ENCODE measurements at regions not wholly inside any gene's neighbourhood (a gene's known extent, or its start where the extent isn't known, plus 50 kb on each side); places are given as distances from the start of the nearest gene placed in this dataset.
"Not testable (repeated sequence)": the region's sequence is repeated elsewhere in the genome, so short reads cannot be mapped to it uniquely, and the experiment has no call there.

DNA sequence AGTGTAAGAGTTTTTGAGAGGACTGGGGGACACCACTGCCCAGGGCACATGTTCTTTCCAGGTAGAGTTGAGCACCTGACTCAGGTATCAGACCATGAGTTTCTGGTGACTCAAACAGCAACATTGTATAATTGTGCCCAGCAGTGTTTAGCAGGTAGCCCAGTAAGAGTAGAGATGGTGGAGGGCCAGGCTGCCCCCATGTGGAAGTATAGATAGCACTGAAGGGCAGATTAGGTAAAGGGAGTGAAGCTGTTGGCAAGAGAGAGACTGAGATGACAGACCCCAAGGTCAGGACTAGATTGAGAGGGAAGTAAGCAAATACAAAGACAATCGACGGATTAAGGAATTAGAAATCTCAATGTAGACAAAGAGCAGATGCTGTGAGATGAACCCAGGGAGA is 74.6 kb downstream of the TRIM42 start:
- no peak for DNase-seq (ENCODE audit: low read depth)

DNA sequence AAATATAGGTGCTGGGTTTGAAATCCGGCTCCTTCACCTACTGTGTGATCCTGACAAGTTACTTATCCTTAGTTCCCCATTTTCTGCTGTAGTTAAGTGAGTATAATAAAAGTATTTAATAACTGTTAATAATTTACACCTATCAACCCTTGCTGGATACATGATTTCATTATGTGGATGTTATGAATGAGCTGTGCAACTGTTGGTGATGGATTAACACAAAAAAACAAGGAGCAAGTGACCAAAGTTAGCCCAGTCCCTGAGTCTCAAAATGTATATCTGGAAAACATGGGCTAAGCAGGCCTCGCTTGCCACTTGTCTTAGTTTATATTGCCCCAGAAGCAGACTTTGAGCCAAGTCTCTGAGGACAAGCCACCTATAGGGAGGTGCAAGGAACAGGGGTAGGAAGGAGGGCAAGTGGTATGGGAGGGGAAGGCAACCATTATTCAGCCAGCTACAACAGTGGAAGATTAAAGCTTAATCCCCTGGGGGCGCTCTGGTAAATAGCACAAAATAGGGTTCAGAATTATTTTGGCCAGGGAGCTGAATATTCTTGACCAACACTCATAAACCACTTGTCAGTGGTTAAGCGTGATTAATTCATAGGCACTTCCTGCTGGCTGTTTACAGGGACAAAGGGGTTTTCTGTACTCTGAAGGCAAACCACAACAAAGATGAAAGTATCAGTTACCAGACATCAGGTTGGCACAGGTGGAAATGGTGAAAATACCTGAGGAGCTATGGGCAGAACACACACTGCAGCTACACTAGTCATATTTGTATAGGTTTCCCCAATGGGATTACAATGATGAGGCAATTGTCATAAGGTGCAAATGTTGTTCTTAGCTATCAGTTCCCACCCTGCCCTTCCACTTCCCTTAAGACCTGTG is 76.2 kb downstream of the TRIM42 start:
- DNase-seq (ENCODE audit: low read depth), result no peak

DNA sequence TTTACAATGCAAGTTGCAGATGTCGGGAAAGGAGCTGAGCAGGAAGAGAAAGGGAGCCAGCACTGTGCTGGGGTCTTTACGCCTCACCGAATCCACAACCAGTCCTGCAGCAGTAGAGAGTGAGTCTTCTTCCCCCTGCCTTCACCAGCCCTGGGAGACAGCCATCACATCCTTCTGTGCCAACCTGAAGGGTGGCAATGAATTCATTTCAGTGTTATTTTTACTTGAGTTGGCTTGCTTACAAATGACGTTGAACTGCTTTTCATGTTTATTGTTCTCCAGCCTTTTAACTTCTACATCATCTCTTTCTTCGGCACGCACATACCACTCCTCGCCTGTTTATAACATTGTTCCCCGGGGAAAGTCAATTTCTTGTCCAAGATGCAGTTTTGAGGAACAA is 77.1 kb downstream of the TRIM42 start:
- DNase-seq (ENCODE audit: low read depth), result no peak

DNA sequence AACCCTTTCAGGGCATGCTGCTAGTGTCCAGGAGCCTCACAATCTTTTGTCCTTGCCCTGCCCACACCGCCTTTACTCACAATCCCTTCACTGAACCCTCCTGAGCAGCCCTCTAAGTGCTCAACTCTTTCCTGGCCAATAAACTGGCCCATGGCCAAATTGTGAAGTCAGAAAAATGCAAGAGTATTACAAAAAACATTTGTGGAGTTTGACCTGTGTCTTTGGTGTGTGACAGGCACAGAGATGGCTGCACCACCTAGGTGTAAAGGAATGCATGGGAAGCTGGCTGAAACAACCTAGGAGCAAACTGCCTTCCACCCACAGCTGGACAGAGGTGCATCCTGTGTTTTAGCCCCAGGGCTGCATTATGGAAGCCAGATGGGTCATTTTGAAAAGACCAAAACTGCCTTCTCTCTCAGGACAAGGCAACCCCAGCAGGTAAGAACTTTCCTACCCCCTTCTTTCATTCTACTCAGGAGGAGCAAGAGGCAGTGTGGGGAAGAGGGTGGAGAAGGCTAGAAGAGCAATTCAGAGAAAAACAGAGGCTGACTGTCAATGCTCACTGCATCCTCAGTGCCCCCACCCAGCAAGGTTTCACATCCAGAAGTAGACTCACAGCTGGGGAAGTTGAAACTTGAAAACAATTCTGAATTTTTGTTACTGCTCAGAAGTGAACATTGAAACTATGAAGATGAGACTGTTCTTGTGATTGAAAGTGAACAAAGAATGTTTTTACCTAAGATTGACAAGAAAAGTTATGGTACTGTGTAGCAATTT is 78.6 kb downstream of the TRIM42 start:
- no peak for DNase-seq (ENCODE audit: low read depth)

DNA sequence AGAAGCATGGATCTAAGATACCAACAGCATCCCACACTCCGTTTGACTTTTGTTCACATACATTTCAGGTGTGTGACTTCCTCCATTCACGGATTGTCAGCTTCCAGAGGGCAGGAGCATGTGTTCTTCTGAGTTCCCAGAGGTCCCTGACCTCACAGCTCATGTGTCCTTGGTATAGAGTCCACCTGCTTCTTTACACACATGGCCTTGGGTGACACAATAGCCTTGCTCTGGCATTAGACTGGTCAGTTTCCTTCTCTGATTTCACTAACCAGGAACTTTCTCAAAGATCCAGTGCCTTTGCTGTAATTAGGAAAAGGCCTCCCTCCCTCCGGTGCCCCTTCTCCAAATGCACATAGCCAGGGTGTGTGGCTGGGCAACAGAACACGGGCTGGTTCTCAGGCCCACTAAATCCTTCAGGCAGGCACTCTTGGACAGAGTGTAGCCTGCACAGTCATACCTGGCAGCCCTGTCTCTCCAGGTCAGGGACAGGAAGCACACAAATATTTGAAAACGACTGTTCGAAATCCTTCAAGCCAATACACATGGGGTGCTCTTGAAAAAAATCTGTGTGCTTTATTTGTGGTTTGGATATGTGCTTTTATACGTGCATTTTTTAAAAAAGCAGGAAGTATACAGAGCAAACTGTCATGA is 81.1 kb downstream of the TRIM42 start:
- no peak for DNase-seq (ENCODE audit: low read depth)

DNA sequence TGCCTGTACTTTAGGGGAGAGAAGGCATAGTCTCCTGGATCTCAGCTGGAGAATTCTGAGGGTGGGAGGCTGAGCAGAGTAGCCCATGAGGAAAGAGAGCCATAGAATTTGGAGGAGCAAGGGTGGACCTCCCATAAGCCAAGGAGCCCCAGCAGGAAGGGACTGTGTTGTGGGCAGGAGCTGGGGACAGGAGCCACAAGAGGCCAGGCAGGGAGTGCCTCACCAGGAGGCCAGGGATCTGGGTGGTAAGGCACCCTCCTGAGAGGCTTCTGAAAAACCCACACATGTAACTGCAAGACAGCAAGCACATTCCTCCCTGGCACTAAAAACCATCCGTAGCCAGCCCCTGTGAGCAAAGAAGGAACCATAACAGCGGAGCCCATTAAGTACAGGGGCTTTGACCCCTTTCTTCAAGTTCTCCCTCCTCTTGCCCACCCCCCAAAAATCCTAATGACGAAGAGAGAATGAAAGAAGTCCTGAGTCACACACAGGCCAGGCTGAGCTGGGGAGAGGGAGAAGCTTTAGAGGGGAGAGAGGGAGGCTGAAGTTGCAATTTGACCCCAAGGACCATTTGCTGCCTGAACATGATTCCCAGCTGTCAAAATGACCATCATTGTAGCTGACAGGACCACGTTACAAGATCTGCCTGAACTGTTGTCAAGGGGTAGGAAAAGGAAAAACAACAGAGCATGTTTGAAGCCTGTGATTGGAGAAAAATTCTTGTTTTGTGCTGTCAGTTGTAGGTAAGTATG is 82.6 kb downstream of the TRIM42 start:
- no peak for DNase-seq (ENCODE audit: low read depth)

DNA sequence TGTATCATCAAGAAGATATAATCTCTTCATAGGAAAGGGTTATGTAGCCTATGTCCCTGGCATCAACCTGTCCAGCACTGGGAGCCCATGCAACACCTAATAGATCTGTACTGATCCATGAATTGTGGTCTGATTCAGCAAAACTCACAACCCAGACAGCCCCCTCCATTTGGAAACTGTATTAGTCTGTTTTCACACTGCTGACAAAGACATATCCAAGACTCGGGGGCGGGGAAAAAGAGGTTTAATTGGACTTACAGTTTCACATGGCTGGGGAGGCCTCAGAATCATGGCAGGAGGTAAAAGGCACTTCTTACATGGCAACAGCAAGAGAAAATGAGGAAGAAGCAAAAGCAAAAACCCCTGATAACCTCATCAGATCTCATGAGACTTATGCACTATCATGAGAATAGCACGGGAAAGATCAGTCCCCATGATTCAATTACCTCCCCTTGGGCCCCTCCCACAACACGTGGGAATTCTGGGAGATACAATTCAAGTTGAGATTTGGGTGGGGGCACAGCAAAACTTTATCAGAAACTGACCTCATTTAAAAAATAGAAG is 83.3 kb downstream of the TRIM42 start:
- no peak for DNase-seq (ENCODE audit: low read depth)

DNA sequence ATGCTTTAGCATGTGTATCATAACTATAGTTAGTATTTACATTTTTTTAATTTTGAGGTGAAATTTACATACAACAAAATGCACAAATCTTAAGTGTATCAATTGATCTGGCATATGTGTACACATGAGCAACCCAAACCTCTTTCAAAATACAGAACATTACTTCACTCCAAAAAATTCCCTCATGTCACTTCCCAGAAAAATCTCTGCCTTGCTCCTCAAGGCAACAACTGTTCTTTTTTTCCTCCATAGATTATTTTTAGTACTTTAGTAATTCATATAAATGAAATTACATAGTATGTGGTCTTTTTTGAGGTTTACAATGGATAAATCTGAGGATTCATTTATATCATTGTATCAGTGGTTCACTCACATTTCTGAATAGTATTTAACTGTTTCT is 84.9 kb downstream of the TRIM42 start:
- DNase-seq (ENCODE audit: low read depth), result no peak

DNA sequence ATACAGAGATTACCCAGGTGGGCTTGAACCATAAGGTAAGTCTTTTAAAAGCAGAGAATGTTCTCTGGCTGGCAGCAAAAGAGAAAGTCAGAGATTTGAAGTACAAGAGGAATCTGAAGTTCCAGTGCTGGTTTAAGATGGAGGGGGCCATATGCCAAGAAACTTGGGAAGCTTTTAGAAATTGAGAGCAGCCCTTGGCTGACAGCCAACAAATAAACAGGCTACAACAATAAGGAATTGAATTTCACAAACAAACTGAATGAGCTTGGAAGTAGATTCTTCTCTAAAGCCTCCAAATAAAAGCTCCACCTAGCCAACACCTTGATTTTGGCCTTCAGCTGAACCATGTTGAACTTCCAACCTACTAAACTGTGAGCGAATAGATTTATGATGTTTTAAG is 85.7 kb downstream of the TRIM42 start:
- DNase-seq (ENCODE audit: low read depth), result no peak

DNA sequence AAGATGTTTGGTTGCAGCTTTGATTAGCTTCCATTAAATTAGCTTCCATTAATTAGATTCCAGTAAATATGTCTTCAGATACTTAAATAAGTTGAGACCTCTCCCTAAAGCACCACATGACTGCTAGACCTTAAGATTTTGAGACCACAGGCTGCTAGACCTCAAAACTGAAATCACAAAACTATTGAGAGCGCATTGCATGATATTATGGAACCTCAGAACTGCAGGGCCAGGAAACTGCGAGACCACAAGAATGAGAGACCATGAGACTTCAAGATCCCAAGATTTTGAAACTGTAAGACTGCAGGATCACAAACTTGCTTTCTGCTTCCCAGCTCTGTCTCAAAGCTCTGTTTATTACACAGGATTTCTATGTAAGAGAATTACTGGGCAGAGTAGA is 87.4 kb downstream of the TRIM42 start:
- DNase-seq (ENCODE audit: low read depth), result no peak

DNA sequence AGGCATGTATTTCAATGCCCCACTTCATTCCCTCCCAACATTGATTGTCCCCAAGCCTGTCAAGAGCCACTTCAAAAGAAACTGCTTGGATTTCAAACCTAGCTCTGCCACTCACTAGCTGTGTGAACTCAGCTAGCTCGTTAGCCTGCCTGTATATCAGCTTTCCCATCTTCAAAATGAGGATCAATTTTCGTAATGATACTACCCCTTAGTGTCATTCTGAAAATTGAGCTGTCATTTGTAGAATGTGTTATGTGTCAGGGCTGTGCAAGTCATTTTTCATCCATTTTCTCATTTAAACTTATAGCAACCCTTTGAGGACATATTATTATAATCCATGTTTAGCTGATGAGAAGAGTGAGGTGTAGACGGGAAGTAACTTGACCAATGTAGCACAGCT is 88.6 kb downstream of the TRIM42 start:
- DNase-seq (ENCODE audit: low read depth), result no peak

DNA sequence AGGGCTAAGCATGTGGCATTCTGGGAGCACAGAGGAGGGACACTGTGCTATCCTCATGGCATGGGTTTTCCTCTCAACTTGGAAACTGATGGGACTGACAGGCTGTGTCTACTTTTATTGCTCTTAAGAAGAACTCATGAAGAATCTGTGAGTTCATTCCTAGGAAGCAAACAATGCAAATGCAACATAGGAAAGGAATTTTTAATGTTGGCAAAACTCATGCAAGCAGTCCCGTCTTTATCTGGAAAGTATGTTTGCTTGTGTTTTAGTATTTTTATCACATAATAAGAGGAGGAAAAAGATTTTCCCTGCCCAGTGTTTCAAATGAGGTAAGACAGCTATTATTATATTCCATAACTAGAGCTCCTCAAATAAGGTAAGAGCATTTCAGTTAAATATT is 89.7 kb downstream of the TRIM42 start:
- DNase-seq (ENCODE audit: low read depth), result no peak

DNA sequence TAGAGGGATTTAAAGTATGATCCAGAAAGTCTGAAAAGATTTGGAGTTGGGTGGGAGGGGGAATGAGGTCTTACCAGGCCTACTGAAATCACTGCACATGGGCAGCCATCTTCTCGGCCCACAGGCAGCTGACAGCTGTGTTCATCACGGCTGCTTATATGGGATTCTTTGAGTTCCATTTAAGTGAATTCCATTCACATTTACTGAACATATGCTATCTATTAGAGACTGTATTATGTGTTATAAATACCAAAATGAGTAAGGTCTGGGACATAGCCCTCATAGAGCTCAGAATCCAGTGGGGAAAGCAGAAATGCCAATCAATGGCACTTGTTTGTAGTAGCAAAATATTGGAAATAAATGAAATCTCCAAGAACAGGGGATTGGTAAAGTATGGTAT is 91.1 kb downstream of the TRIM42 start:
- DNase-seq (ENCODE audit: low read depth), result no peak

DNA sequence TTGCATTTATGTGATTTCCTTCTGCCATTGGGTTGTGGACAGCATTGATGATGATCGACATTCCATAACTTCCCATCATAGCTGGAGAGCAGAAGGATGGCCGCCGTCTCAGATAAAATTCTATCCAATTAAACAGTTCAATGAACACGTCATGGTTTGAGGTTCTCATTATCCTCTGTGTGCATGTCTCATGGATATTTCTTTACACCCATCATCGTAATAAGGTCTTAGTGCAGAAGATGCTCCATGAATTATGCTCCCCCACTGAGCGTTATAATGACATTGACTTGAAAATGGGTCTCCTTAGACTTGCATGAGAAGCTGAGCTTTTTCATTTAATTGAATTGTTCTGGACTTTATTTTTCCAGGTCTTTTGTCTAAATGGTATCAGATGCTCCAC is 92.1 kb downstream of the TRIM42 start:
- no peak for DNase-seq (ENCODE audit: low read depth)

DNA sequence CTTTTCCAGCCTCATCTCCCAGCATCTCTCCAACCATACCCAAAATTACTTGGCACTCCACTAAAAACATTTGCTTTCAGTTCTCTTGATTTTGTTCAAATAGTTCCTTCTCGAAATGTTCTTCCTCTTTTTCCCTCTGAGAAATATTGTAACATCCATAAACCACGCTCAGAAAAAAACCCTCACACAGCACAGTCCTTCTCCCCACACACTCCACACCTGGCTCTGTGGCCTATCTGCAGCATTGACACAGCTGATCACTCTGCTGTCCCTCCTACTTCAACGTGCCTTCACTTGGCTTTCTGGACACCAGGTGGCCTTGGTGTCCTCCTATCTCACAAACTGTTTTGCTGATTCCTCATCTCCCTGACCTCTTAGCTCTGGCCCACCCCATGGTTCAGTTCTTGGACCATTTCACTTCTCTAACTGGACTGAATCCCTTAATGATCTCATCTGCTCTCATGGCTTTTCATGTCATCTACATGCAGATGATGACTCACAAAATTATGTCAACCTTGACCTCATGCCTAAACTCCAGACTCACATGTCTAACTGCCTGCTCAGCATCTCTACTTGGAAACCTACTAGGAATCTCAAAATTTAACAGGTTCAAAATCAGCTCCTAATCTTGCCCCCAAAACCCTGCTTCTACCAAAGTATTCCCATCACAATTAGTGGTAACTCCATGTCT is 93.3 kb downstream of the TRIM42 start:
- no peak for DNase-seq (ENCODE audit: low read depth)

DNA sequence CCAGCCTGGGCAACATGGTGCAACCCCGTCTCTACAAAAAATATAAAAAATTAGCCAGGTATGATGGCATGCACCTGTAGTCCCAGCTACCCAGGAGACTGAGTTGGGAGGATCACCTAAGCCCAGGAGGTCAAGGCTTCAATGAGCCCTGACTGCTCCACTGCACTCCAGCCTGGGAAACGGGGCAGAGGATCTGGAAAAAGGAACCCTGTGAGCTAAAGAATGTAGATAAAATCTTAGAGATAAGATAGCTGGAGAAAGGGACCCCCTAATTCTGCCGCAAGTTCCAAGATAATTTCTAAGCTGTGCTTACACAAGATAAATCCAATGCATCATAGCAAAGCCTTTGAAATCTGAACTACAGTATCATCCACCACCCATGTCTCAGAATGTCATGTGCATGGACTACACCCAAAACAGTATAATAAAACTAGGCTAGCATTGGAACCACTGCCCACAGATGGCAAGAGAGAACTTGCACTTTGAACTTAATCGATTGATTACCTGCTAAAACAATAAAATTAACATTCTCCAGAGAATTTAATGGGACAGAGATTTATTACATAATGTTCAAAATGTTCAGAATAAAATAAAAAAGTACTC is 99.9 kb downstream of the TRIM42 start:
- DNase-seq (ENCODE audit: low read depth), result no peak

DNA sequence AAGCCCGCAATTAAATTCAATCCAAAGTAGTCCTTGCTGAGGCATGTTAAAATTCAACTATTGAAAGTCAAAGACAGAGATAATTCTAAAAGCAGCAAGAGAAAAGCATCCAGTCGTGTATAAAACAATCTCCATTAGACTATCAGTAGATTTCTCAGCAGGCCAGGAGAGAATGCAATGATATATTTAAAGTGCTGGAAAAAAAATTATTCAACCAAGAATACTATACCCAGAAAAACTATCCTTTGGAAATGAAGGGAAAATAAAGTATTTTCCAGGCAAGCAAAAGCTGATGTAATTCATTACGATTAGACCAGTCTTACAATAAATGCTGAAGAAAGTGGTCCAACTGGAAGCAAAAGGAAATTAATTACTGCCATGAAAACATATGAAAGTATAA is 113.5 kb downstream of the TRIM42 start:
- DNase-seq (ENCODE audit: low read depth), result no peak

DNA sequence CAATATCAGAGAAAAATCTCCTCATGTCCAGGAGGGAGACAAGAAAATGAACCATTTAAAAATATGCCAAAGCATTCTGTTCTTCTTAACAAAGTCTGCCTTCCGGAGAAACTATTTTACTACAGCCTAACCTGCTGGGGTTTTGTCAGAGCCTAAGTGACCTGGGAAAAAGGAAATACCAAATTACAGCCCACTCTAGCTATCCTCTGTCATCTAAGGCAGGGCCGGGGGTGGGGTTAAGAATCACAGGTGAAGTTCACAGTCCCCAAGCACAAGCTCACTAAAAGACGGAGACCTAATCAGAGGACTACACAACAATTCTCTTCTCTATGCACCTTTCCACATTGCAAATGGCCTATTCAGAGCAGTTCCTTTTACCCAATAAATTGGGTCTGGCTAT is 116.6 kb downstream of the TRIM42 start:
- no peak for DNase-seq (ENCODE audit: low read depth)

DNA sequence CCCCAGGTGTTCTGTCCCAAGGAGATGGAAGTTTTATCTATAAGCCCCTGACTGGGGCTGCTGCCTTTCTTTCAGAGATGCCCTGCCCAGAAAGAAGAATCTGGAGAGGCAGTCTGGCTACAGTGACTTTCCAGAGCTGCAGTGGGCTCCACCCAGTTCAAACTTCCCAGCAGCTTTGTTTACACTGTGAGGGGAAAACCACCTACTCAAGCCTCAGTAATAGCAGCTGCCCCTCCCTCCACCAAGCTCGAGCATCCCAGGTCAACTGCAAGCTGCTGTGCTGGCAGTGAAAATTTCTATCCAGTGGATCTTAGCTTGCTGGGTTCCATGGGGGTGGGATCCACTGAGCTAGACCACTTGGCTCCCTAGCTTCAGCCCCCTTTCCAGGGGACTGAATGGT is 125.0 kb downstream of the TRIM42 start:
- DNase-seq (ENCODE audit: low read depth), result not testable (repeated sequence)

DNA sequence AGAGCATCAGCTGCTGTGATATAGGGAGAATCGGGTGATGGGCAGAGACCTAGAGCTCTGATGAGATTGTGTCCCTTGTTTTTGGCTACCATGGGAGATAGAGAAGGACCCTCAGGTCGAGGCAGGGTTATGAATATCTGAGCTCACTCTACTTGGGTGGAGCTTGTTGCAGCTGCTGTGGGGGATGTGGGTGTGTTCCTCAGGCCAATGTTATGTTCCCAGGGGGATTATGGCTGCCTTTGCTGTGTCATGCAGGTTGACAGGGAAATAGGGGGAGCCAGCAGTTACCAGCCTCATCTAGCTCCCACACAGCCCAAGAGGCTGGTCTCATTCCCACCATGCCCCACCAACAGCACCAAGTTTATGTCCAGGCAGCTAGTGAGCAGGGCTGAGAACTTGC is 131.5 kb downstream of the TRIM42 start:
- DNase-seq (ENCODE audit: low read depth), result no peak
